ENCODE measurements at regions not wholly inside any gene's neighbourhood (a gene's known extent, or its start where the extent isn't known, plus 50 kb on each side); places are given as distances from the start of the nearest gene placed in this dataset.

- no peak overlapping the region for H3K27ac ChIP-seq
- no peak for TF ChIP-seq ZFX (IDR thresholded peaks at IDR 0.05; ENCODE audit: borderline replicate concordance)
- TF ChIP-seq, protein P1, sequence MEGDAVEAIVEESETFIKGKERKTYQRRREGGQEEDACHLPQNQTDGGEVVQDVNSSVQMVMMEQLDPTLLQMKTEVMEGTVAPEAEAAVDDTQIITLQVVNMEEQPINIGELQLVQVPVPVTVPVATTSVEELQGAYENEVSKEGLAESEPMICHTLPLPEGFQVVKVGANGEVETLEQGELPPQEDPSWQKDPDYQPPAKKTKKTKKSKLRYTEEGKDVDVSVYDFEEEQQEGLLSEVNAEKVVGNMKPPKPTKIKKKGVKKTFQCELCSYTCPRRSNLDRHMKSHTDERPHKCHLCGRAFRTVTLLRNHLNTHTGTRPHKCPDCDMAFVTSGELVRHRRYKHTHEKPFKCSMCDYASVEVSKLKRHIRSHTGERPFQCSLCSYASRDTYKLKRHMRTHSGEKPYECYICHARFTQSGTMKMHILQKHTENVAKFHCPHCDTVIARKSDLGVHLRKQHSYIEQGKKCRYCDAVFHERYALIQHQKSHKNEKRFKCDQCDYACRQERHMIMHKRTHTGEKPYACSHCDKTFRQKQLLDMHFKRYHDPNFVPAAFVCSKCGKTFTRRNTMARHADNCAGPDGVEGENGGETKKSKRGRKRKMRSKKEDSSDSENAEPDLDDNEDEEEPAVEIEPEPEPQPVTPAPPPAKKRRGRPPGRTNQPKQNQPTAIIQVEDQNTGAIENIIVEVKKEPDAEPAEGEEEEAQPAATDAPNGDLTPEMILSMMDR (IDR thresholded peaks at IDR 0.05): no peak
Observed at GRCh38 chr11:95325777-95326258, 94.8 kb upstream of the SESN3 start.

- no peak overlapping the region for H3K27ac ChIP-seq
- TF ChIP-seq, protein P1 (IDR thresholded peaks at IDR 0.05): no peak
- TF ChIP-seq ZFX (IDR thresholded peaks at IDR 0.05; ENCODE audit: borderline replicate concordance): no peak
Observed at GRCh38 chr11:95324826-95325225, 93.8 kb upstream of the SESN3 start.

DNA sequence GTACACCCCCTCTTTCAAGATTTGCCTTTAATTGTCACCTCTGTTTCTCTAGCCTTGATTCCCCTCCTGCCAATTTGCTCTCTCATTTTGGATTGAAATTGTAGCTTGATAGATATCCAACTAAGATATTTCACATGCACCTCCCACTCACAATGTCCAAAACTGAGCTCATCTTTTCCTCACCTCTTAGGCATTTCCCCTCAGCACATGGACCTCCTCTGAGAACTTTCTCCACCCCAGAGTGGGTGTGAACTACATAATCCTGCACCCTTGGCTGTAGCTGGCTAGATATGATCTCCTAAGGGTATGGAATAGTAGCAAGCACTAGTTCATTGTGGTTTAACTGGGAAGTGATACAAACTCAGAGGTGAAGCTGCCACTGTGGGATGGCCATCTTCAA lies 91.5 kb upstream of the SESN3 start:
- no peak overlapping the region for H3K27ac ChIP-seq
- TF ChIP-seq, protein P1 (IDR thresholded peaks at IDR 0.05): no peak
- no peak for TF ChIP-seq ZFX (IDR thresholded peaks at IDR 0.05; ENCODE audit: borderline replicate concordance)

- TF ChIP-seq ZFX (IDR thresholded peaks at IDR 0.05; ENCODE audit: borderline replicate concordance): no peak
- TF ChIP-seq, protein P1 (IDR thresholded peaks at IDR 0.05): no peak
- H3K27ac ChIP-seq: no peak overlapping the region
Observed at GRCh38 chr11:95318498-95318897, 87.5 kb upstream of the SESN3 start.

- H3K27ac ChIP-seq: no peak overlapping the region
- TF ChIP-seq, protein P1 (IDR thresholded peaks at IDR 0.05): no peak
- no peak for TF ChIP-seq ZFX (IDR thresholded peaks at IDR 0.05; ENCODE audit: borderline replicate concordance)
Observed at GRCh38 chr11:95308512-95309035, 77.6 kb upstream of the SESN3 start.

DNA sequence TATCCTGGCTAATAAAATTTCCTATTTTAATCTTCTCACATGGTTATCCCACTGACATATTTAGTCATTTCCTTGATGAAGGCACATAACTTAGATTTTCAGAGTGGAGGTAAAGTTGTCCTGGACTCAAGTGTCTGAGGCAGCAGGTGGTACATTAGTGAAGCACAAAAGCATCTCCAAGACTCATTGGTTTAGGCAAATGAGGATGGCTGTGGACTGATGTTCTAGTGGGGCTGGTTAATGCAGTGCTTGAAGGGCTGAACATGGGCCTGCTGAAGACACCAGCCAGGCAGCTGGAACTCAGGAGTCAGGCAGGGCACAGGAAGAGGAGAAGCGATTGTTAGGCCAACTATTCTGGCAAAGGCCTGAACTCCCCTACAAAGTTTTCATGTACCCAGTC lies 76.3 kb upstream of the SESN3 start:
- TF ChIP-seq, protein P1 (IDR thresholded peaks at IDR 0.05): no peak
- no peak for TF ChIP-seq ZFX (IDR thresholded peaks at IDR 0.05; ENCODE audit: borderline replicate concordance)
- no peak overlapping the region for H3K27ac ChIP-seq

DNA sequence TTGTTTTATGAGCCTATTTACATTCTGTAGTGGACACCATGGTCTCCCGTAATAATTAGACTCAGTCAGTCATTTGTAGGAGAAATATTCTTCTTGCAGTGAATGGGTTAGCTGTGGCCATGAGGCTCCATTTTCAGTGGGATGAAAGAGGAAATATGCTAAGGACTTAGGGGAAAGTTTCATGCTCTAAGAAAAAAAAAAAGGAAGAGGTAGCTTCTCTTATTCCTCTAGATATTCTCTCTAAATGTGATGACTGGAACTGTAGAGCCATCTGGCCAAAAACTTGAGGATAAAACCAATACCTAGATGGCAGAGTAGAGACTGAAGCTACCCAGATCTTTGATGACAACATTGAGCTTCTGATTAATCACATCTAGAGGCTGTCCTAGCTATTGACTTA lies 75.8 kb upstream of the SESN3 start:
- no peak overlapping the region for H3K27ac ChIP-seq

More for the DNA sequence above, 75.8 kb upstream of the SESN3 start:
- TF ChIP-seq, protein P1 (IDR thresholded peaks at IDR 0.05): no peak
- no peak for TF ChIP-seq ZFX (IDR thresholded peaks at IDR 0.05; ENCODE audit: borderline replicate concordance)
